Ishikawa (cell line): ENCODE measurements at regions not wholly inside any gene's neighbourhood (a gene's known extent, or its start where the extent isn't known, plus 50 kb on each side); places are given as distances from the start of the nearest gene placed in this dataset.

Experiments used
- CREB1 ChIP-seq: IDR thresholded peaks from 2 replicates; pipeline ENCODE4 v1.6.1; 2012; ENCODE audit warnings: low read depth
- EP300 ChIP-seq: IDR thresholded peaks from 2 replicates; pipeline ENCODE4 v1.6.1; 2012; ENCODE audit warnings: borderline replicate concordance

- TF ChIP-seq EP300 (no peak), CREB1 (no peak)
Measured at GRCh38 chr22:49486225-49486624, 341.4 kb downstream of the BRD1 start.
